Skin epidermis (tissue), 12 donors: ENCODE measurements at regions not wholly inside any gene's neighbourhood (a gene's known extent, or its start where the extent isn't known, plus 50 kb on each side); places are given as distances from the start of the nearest gene placed in this dataset.
"Not testable (repeated sequence)": the region's sequence is repeated elsewhere in the genome, so short reads cannot be mapped to it uniquely, and the experiment has no call there.

Experiments
- H3K27ac ChIP-seq, 21 experiments: fragments of 200-600 bp; sonication (generic) in 11 of 21; one replicate each; pipeline ENCODE4 v1.5.0; 2020; ENCODE audit warnings: mild to moderate bottlenecking in 3 of 21, inconsistent platforms in 2 of 21, moderate library complexity in 2 of 21
- H3K4me3 ChIP-seq, 7 experiments: fragments of 200-600 bp; sonication (generic) in 2 of 7; one replicate each; pipeline ENCODE4 v1.5.0; 2020; ENCODE audit warnings: inconsistent platforms in 2 of 7, mild to moderate bottlenecking in 2 of 7, moderate library complexity in 1 of 7

- no peak overlapping the region for H3K27ac ChIP-seq
- H3K4me3 ChIP-seq = no peak overlapping the region
These were observed 1464.9 kb downstream of the SUCLG1 start for GRCh38 chr2:82994151-82994550.

- H3K27ac ChIP-seq = no peak overlapping the region
These were observed 1465.5 kb downstream of the SUCLG1 start for GRCh38 chr2:82993609-82994008.

GRCh38 chr2:82992968-82993367 lies 1466.1 kb downstream of the SUCLG1 start:
- no peak overlapping the region for H3K27ac ChIP-seq
- no peak overlapping the region for H3K4me3 ChIP-seq

More at GRCh38 chr2:82993609-82994008, 1465.5 kb downstream of the SUCLG1 start:
- H3K4me3 ChIP-seq = no peak overlapping the region

GRCh38 chr2:82987706-82988105 lies 1471.4 kb downstream of the SUCLG1 start:
- H3K4me3 ChIP-seq, H3K27ac ChIP-seq: not testable (repeated sequence)

- Histone ChIP-seq H3K4me3 (no peak overlapping the region), H3K27ac (no peak overlapping the region)
These were observed 1472.2 kb downstream of the SUCLG1 start for GRCh38 chr2:82986899-82987298.

GRCh38 chr2:82985572-82986197 lies 1473.4 kb downstream of the SUCLG1 start:
- no peak overlapping the region for H3K27ac ChIP-seq

GRCh38 chr2:82968358-82968757 lies 1490.7 kb downstream of the SUCLG1 start:
- Histone ChIP-seq H3K4me3 (no peak overlapping the region), H3K27ac (no peak overlapping the region)

More at GRCh38 chr2:82985572-82986197, 1473.4 kb downstream of the SUCLG1 start:
- no peak overlapping the region for H3K4me3 ChIP-seq

- H3K4me3 ChIP-seq = no peak overlapping the region
- H3K27ac ChIP-seq = no peak overlapping the region
These were observed 1494.7 kb downstream of the SUCLG1 start for GRCh38 chr2:82964341-82964740.

GRCh38 chr2:82959727-82960126 lies 1499.4 kb downstream of the SUCLG1 start:
- Histone ChIP-seq H3K4me3 (no peak overlapping the region), H3K27ac (no peak overlapping the region)

GRCh38 chr2:82954868-82955267 lies 1504.2 kb downstream of the SUCLG1 start:
- H3K4me3 ChIP-seq = no peak overlapping the region
- no peak overlapping the region for H3K27ac ChIP-seq

GRCh38 chr2:82939211-82939610 lies 1519.9 kb downstream of the SUCLG1 start:
- Histone ChIP-seq H3K27ac (no peak overlapping the region), H3K4me3 (no peak overlapping the region)

- not testable (repeated sequence) for H3K27ac ChIP-seq, H3K4me3 ChIP-seq
These were observed 1520.7 kb downstream of the SUCLG1 start for GRCh38 chr2:82938321-82938845.

GRCh38 chr2:82913566-82913965 lies 1545.5 kb downstream of the SUCLG1 start:
- no peak overlapping the region for H3K27ac ChIP-seq
- H3K4me3 ChIP-seq = no peak overlapping the region

- H3K4me3 ChIP-seq = no peak overlapping the region
- no peak overlapping the region for H3K27ac ChIP-seq
These were observed 1563.0 kb downstream of the SUCLG1 start for GRCh38 chr2:82896117-82896516.

GRCh38 chr2:82893190-82893589 lies 1565.9 kb downstream of the SUCLG1 start:
- Histone ChIP-seq H3K4me3 (no peak overlapping the region), H3K27ac (no peak overlapping the region)

- no peak overlapping the region for H3K4me3 ChIP-seq
- no peak overlapping the region for H3K27ac ChIP-seq
These were observed 1579.3 kb downstream of the SUCLG1 start for GRCh38 chr2:82879803-82880202.

GRCh38 chr2:82875858-82876257 lies 1583.2 kb downstream of the SUCLG1 start:
- H3K27ac ChIP-seq = no peak overlapping the region
- no peak overlapping the region for H3K4me3 ChIP-seq

- no peak overlapping the region for H3K4me3 ChIP-seq
- H3K27ac ChIP-seq = no peak overlapping the region
These were observed 1601.1 kb downstream of the SUCLG1 start for GRCh38 chr2:82857967-82858366.

GRCh38 chr2:82853299-82853698 lies 1605.8 kb downstream of the SUCLG1 start:
- no peak overlapping the region for H3K27ac ChIP-seq
- H3K4me3 ChIP-seq = no peak overlapping the region

- H3K4me3 ChIP-seq = no peak overlapping the region
- H3K27ac ChIP-seq = no peak overlapping the region
These were observed 1606.3 kb downstream of the SUCLG1 start for GRCh38 chr2:82852787-82853186.

- H3K27ac ChIP-seq = no peak overlapping the region
- no peak overlapping the region for H3K4me3 ChIP-seq
These were observed 1610.8 kb downstream of the SUCLG1 start for GRCh38 chr2:82848285-82848684.

GRCh38 chr2:82839036-82839435 lies 1620.0 kb downstream of the SUCLG1 start:
- Histone ChIP-seq H3K27ac (no peak overlapping the region), H3K4me3 (no peak overlapping the region)
